Dermis microvascular lymphatic vessel endothelial cell (primary cell): ENCODE measurements at regions not wholly inside any gene's neighbourhood (a gene's known extent, or its start where the extent isn't known, plus 50 kb on each side); places are given as distances from the start of the nearest gene placed in this dataset.
A peak's percentile ranks its signal among the peaks of the same experiment; 100 is the strongest.

Experiments
- DNase-seq, 2 donors: peaks; one replicate each; pipeline versions ENCODE4 v3.0.0 to v3.0.0-alpha.2; 2010; ENCODE audit warnings: low read depth in 2 of 2

- DNase-seq, result no peak
Measured at GRCh38 chr14:101226603-101227425, 323.3 kb upstream of the RTL1 start.

DNA sequence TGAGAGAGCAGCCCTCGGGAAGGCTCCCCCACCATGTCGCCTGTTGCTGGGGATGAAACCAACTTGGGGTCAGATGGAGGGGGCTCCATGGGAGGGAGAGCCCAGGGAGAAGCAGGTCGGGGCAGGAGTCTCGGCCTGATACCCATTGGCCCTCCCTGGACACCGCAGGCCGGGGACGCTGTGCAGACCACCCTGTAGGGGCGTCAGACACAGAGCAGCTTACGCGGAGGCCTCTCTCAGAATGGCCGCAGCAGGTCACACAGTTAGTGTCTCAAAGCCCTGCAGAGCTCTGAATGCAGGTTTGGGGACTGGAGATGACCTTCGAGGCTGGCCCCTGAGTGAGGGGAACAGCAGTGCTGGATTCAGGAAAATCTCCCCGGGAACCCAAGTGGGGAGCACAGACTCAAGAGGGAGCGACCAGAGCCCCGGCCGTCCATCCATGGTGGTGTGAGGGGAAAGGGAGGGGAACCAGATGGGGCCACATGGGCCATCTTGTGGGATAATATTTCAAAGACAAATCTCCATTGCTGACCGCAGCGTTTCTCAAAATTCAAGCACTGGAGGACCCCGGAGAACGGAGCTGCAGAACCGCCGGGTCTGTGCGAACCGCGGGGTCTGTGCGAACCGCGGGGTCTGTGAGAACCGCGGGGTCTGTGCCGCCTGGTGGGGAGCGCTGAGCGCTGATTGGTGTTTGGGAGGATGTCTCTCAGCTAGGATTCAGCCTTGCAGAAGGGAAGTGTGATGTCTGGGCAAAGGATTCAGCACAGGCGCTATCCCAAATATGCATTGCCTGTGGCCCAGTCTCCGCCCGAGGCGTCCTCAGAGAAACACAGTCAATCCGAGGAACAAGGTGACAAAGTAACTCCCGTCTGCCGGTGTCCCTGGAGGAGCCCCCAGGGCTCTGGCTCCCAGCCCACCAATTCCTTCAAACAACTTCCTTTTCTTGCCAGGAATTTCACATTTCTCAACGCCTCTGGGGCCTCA lies 324.4 kb upstream of the RTL1 start:
- DNase-seq, result no peak

DNA sequence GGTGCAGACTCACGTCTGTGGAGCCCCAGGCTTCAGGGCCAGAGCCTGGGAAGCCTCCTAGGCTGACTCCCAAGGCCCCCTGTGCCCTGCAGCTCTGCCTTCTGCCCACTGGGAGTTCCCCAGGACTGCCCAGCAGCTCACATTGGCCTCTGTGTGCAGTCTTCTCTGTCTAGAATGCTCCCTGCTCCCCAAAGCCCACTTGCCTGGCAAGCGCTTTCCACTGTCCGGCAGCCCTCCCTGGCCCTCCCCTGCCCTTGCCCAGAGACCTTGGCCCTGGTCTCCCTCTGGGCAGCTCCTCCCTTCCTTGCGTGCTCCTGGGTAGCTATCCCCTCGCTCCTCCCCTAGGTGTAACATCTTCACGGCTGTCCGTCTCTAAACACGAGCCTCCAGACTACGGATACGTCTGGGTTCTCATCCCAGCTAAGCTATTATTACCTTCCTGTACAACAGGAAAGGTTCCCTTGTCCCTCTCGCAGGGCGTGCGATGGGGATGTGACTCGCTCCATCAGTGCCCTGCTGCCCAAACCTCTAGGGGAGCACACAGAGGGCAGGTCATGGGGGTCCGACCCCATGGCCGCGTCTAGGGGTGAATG lies 325.5 kb upstream of the RTL1 start:
- no peak for DNase-seq

GRCh38 chr14:101229666-101230065 lies 326.1 kb upstream of the RTL1 start:
- no peak for DNase-seq

- DNase-seq, result no peak
Measured at GRCh38 chr14:101230161-101230850, 326.8 kb upstream of the RTL1 start.

DNA sequence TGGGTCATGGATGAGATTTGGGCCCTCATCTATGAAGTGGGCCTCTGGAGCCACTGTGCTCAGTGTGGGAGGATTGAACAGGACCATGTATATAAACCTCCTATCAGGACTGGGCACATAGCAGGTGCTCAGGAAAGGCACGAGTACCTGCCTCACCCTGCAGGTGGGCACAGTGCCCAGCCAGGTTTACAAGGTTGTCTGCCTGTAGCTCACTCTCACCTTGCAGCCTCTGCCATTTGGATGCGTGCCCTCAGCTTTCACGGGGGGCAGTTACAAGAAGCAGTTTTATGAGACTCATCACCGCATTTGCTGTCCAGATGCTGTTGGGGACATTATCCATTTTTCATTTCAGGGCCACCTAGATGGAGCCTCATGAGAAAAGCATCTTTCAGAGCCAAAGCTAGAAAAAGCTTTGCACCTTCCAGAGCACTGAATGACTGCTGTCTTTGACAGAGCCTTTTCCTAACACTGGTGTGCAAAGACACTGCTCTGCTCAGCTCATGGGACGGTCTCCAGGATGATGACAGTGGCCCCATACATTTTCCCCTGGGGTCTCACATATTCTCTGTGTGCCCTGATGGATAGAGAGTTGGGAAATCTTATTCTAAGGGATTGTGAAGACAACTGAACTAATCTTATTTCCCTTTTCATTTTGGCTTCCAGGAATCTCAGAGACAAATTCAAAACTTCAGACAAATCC lies 327.5 kb upstream of the RTL1 start:
- no peak for DNase-seq

DNA sequence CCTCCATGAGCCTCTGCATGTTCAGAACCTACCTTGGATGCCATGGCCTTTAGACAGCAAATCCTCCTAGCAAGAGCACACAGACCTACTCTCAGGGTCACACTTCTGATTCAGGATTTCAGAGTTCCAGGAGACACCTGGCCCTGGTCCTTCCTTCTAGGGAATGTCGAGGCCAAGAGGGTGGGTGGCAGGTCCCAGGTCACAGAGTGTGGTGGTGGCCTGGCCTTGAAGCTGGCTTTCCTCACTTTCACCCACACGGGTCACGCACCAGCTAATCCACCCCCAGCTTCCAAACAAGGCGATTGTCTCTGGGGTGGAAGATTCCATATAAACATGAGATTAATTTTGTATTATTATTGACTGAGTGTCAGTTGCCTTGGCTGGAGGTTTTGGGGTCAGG lies 328.3 kb upstream of the RTL1 start:
- no peak for DNase-seq

GRCh38 chr14:101232340-101233020 lies 328.8 kb upstream of the DIO3 start:
- DNase-seq, result no peak

DNA sequence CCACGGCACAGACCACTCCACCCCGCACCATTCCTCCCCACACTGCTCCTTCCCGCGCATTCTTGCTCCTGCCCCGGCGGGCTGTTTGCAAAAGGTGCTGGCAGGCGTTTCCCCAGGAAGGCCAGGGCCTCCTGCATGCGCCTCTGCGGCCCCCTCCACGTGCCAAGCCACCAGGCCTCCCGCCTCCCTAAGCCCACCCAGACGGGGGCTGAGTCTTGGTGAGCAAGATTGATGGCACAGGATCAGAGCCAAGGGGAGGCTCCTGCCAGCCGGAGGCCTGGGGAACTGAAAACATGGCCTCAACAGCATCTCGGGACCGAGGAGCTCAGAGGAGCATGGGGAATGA lies 328.3 kb upstream of the DIO3 start:
- DNase-seq, result no peak

GRCh38 chr14:101233391-101233790 lies 327.9 kb upstream of the DIO3 start:
- no peak for DNase-seq

GRCh38 chr14:101233808-101234207 lies 327.5 kb upstream of the DIO3 start:
- no peak for DNase-seq

GRCh38 chr14:101234244-101234937 lies 326.9 kb upstream of the DIO3 start:
- no peak for DNase-seq

- no peak for DNase-seq
Measured at GRCh38 chr14:101234999-101235334, 326.3 kb upstream of the DIO3 start.

GRCh38 chr14:101235335-101236103 lies 325.8 kb upstream of the DIO3 start:
- peak; percentile 9 to 56 for DNase-seq

DNA sequence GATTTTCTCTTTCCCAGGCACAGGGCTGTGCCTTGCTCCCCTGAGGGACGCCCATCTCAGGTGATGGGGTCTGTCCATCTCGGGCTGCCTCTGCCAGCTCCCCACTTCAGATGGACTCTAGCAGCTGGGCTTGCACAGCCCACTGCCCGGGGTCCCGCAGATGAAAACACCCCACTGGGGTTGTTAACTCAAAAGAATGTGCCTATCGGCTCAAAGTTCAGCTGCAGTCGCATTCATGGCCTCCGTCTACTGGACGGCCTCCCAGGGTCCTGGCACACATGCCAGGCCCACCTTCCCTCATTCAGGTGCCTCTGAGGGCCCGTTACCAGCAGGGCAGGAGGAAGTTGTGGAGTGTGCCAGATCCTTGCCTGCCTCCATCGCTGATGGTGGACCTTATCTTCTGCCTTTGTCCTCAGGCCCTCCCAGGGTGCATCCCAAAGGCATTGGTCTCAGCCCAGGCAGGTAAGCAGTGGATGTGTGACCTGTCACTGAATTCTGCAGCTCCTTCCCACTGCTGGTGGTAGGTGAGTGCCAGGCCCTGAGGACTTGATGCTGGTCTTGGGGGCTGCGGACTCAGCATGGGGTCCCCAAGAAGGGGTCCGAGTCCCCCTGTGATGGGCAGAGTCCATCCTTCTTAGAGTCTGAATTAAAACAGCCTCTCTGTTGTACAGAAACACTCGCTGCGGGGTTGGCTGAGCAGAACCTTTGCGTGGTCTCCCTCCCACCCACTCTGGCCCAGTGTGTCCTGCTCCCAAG lies 324.6 kb upstream of the DIO3 start:
- DNase-seq, result no peak

- DNase-seq, result no peak
Measured at GRCh38 chr14:101237252-101237616, 324.1 kb upstream of the DIO3 start.

- no peak for DNase-seq
Measured at GRCh38 chr14:101239065-101239464, 322.2 kb upstream of the DIO3 start.

DNA sequence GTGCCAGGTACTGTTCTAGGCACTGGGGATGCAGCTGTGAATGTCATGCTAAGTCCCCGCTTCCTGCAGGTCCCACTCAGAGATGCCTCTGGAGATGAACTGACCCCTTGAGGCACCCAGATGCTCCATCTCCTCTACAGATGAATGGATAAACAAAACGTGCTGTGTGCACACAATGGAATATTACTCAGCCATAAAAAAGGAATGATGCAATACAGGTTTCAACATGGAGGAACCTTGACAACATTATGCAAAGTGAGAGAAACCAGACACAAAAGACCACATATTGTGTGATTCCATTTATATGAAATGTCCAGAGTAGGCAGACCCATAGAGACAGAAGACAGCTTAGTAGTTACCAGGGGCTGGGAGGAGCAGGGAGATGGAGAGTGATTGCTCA lies 320.1 kb upstream of the DIO3 start:
- no peak for DNase-seq
